T-helper 1 cell treated with Interleukin-12 subunit alpha and Interleukin-12 subunit beta and Interleukin-4 antibody, amounts not matched to agents 30 μg/mL and 1 μg/mL, for 36 hours (primary cell): ENCODE measurements at regions not wholly inside any gene's neighbourhood (a gene's known extent, or its start where the extent isn't known, plus 50 kb on each side); places are given as distances from the start of the nearest gene placed in this dataset.

Source experiments
- H3K27ac Mint-ChIP-seq: one replicate; pipeline ENCODE4 v1.8.0; 2021; ENCODE audit warnings: mild to moderate bottlenecking, mixed read lengths
- H3K27me3 Mint-ChIP-seq: one replicate; pipeline ENCODE4 v1.8.0; 2021; ENCODE audit warnings: low read depth, mixed read lengths
- H3K36me3 Mint-ChIP-seq: one replicate; pipeline ENCODE4 v1.8.0; 2021; ENCODE audit warnings: low read depth, mixed read lengths
- H3K4me1 Mint-ChIP-seq: one replicate; pipeline ENCODE4 v1.8.0; 2021; ENCODE audit warnings: low read depth, mixed read lengths
- H3K4me3 Mint-ChIP-seq: one replicate; pipeline ENCODE4 v1.8.0; 2021; ENCODE audit warnings: mild to moderate bottlenecking, moderate library complexity, mixed read lengths
- H3K9me3 Mint-ChIP-seq: one replicate; pipeline ENCODE4 v1.8.0; 2021; ENCODE audit warnings: mixed read lengths

DNA sequence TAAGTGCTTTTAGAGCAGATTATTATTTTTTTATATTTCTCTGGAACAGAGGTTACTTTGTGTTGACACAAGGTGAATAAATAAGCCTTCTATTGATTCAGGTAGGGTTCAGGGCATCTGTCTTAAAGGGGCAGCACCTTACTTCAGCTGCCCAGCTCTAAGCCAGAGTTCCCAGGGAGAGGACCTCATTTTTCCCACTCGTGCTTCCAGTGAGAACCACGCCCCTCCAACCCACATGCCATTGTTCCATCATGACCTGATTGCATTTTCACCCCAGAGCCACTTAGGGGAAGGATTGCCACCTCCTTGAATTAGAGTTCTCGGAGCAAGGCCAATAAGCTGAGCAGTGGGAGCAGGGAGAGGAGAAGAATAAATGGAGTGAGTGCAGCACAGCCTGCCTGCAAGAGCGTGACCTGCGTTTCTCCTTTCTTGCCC is 104.3 kb upstream of the FRY start:
- H3K4me1 Mint-ChIP-seq: peaks cover 27% of the 10 kb centered on the region
- H3K4me3 Mint-ChIP-seq: no peak overlapping the region
- H3K36me3 Mint-ChIP-seq: peaks cover 4% of the 10 kb centered on the region
- peaks cover 19% of the 10 kb centered on the region for H3K27me3 Mint-ChIP-seq
- no peaks in the 10 kb centered on the region for H3K9me3 Mint-ChIP-seq
- no peak overlapping the region for H3K27ac Mint-ChIP-seq

DNA sequence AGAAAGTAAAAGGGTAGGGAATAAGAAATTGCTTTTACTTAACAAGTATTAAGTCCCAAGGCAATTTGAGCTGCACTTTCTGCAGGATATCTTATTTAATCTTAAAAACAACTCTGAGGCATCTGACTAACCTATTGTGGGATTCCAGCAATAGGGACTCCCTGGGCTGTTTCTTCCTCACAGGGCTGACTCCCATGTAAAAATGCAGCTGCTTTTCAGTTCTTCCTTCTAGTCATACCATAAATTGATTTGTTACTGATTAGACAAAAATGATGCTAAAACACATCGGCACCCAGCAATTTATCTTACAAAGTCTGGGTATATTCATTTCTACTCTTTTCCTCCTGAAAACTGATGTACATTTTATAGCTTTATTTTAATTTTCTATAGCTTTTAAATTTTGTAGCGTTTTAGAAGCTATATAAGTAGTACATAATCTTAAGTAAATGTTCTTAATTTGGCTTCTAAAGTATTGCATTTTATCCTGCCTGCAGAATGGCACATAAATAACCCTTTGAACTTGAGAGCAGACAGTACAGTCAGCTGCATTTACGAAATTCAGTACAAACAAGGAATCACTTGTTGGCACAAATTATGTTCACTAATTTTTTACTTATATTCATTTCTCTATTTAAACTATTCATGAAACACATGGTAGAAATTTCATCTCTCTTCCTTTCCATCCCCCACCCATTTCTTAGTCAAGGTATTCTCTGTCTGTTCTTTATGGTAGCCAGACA is 102.4 kb upstream of the FRY start:
- no peak overlapping the region for H3K27ac Mint-ChIP-seq

DNA sequence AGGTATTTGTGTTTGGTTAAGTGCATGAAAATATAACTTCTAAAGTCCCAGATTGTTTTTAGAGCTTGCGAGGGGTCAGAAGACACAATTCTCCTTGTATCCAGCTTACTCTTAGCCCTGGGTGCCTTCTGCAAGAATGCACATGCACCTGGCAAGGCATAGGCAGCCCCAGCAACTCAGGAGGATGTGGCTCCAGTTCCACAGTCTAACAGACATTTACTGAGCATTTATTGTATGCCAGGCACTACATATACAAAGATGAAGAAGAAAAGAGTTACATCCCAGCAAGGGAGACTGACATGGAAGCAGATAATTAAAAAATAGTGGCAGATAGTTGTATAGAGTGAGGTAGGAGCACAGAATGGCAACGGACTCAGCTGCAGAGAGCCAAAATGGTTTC is 101.1 kb upstream of the FRY start:
- peaks cover 18% of the 10 kb centered on the region for H3K4me1 Mint-ChIP-seq
- H3K27ac Mint-ChIP-seq: no peak overlapping the region
- H3K9me3 Mint-ChIP-seq: no peaks in the 10 kb centered on the region
- H3K4me3 Mint-ChIP-seq: no peak overlapping the region
- H3K36me3 Mint-ChIP-seq: no peaks in the 10 kb centered on the region
- H3K27me3 Mint-ChIP-seq: peaks cover 2% of the 10 kb centered on the region

More for the DNA sequence above, 102.4 kb upstream of the FRY start:
- H3K9me3 Mint-ChIP-seq: no peaks in the 10 kb centered on the region
- no peaks in the 10 kb centered on the region for H3K36me3 Mint-ChIP-seq
- H3K4me3 Mint-ChIP-seq: no peak overlapping the region
- H3K4me1 Mint-ChIP-seq: peaks cover 18% of the 10 kb centered on the region
- H3K27me3 Mint-ChIP-seq: peaks cover 11% of the 10 kb centered on the region

DNA sequence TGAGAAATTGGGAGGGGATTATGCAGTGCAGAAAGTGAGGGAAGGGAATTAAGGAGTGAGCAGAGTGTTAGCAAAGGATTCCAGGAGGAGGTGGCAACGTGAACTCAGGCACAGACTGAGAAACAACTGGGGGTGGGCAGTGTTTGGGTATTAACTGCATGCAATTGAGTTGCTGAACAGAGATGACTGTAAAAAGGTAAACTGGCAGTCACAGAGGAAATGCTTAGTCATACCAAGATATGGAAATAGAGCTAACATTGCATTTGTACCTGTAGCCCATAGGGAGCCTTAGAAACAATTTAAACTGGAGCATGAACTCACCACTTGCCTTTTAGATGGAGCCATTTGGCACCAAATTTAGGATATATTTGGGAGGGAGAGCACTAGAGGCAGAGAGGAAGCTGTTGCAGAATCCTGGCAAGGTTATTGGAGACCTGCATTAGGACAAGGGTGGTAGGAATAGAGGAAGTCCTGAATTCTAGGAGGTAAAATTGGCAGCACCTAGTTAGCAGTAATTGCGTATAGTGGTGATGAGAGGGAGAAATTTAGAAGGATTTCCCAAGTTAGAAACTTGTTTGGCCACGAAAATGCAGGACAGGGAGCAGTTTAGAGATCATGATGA is 100.6 kb upstream of the FRY start:
- Mint-ChIP-seq H3K27me3 (peaks cover 5% of the 10 kb centered on the region), H3K27ac (no peak overlapping the region), H3K36me3 (no peaks in the 10 kb centered on the region), H3K4me3 (no peak overlapping the region), H3K4me1 (peaks cover 18% of the 10 kb centered on the region), H3K9me3 (no peaks in the 10 kb centered on the region)

DNA sequence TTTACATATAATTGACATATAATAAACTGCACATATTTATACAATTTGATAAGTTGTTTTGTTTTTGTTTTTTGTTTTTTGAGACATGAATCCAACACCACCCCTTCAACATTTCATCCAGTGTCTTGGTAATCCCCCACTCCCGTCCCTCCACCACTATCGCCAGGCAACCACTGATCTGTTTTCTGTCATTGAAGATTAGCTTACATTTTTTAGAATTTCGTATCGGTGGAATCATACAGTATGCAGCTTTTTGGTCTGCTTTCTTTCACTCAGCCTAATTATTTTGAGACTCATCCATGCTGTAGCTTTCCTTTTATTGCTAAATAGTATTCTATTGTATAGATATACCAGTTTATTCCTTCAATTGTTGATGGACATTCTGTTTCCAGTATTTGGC is 94.1 kb upstream of the FRY start:
- Mint-ChIP-seq H3K27me3 (peaks cover 39% of the 10 kb centered on the region), H3K4me3 (no peak overlapping the region), H3K4me1 (no peaks in the 10 kb centered on the region), H3K27ac (no peak overlapping the region), H3K9me3 (peaks cover 4% of the 10 kb centered on the region), H3K36me3 (peaks cover 2% of the 10 kb centered on the region)

DNA sequence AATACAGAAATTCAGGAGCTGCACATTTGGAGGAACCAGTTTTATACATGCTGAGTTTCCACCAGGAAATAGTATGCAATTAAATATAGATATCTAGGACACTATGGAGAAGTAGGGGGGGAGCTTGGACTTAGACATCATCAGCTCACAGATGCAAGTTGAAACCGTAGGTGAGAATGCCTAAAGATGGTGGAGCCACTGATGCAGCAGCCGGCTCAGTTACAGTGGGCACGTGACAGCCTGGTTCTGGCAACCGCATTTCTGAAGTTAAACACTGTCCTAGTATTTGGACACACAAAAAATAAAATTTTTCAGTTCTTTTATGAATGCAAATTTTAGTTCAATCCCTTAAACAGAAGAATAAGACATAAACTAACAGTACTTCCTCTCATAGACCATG is 91.5 kb upstream of the FRY start:
- Mint-ChIP-seq H3K4me3 (no peak overlapping the region), H3K27me3 (peaks cover 52% of the 10 kb centered on the region), H3K36me3 (peaks cover 2% of the 10 kb centered on the region), H3K9me3 (peaks cover 4% of the 10 kb centered on the region), H3K4me1 (peaks cover 2% of the 10 kb centered on the region), H3K27ac (no peak overlapping the region)

DNA sequence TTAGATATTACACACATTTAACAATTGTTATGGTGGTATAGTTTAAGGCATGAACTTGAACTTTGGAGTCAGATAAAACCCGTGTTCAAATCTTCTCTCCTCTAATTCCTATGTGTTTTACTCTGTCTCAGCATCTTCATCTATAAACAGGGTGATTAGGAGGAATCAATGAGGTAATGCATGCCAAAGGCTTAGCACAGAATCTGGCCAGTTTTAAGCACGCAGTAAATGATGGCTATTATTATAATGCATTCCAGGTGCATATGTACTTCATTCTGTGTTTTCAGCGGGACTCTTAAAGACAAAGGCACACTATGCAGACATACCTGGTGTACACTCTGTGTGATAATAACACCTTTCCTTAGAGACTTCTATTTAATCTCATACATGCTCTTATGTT is 88.0 kb upstream of the FRY start:
- Mint-ChIP-seq H3K9me3 (peaks cover 4% of the 10 kb centered on the region), H3K4me3 (no peak overlapping the region), H3K36me3 (peaks cover 3% of the 10 kb centered on the region), H3K27me3 (peaks cover 39% of the 10 kb centered on the region), H3K4me1 (peaks cover 2% of the 10 kb centered on the region), H3K27ac (no peak overlapping the region)

DNA sequence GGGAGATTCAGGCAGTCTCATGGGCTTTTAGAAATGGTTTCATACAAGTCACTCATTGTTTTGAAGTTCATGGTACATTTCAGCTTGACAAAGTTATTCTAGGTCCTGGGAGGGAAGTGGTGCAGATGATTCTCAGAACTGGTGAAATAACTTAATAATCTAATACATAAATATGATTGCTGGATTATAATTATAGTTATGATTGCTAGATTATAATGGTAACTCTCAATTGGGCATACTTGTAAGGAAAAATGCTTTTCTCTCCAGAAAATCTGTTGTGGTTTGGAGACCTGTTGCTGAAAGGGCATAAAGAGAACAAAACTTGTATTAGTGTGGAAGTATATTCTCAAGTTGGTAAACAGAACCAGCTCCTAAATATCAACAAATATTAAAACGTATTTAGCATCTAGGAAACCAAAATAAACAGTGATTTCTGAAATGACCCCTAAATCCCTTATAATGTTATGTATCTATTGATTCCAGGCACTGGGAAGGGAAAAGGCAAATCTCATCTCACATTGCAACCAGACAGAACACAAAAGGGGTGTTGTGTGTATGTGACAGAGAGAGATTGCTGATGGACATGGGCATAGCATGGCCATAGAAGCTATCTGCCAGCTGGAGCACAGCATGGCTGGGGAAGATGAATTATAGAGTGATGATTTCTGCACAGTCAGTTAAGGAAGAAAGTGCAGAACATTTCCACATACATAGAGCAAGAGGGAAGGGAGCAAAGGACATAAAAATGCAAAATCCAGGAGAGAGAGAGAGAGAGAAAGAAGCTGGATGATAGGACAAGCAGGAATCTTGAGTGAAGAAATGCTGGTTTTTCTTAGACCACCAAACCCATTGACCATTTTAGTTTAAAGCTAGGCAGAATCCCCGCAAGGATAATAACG is 87.1 kb upstream of the FRY start:
- Mint-ChIP-seq H3K4me3 (no peak overlapping the region), H3K27me3 (peaks cover 37% of the 10 kb centered on the region), H3K4me1 (peaks cover 2% of the 10 kb centered on the region), H3K27ac (no peak overlapping the region), H3K36me3 (peaks cover 3% of the 10 kb centered on the region), H3K9me3 (peaks cover 3% of the 10 kb centered on the region)

DNA sequence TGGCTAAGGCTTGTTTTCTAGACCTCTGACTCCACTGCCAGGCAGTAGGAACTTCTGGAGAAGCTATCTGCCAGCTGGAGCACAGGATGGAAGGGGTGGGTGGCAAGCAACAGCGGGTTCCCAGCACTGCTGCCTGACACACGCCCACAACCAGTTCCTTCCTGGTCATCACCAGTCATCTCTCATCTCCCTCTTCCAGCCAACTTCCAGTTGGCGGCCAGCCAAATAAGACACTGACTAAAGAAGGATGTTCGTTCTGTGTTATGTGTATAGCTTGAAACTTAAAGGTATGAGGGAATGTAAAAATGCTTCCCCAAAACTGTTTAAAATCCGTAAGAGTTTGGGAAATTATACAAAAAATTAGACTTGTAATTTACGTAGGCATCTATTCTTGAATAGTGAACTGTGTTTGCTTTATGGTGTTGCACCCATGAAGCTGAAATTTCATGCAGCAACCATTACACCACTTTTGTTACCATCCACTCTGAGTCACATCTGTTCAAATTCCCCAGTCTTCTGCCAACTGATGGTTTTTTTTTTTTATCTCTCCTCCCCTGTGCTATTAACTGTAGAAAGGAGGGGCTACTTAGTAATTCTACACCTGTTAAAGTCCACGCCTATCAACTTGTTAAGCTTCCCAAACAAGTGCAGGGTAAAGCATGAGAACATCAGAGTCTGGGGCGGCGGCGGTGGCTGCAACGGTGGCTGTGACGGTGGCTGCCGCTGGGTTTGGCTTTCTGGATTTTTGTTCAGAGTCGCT is 86.2 kb upstream of the FRY start:
- H3K9me3 Mint-ChIP-seq: no peaks in the 10 kb centered on the region
- no peak overlapping the region for H3K27ac Mint-ChIP-seq
- H3K36me3 Mint-ChIP-seq: peaks cover 3% of the 10 kb centered on the region
- H3K4me1 Mint-ChIP-seq: peaks cover 6% of the 10 kb centered on the region
- no peak overlapping the region for H3K4me3 Mint-ChIP-seq
- peaks cover 28% of the 10 kb centered on the region for H3K27me3 Mint-ChIP-seq

DNA sequence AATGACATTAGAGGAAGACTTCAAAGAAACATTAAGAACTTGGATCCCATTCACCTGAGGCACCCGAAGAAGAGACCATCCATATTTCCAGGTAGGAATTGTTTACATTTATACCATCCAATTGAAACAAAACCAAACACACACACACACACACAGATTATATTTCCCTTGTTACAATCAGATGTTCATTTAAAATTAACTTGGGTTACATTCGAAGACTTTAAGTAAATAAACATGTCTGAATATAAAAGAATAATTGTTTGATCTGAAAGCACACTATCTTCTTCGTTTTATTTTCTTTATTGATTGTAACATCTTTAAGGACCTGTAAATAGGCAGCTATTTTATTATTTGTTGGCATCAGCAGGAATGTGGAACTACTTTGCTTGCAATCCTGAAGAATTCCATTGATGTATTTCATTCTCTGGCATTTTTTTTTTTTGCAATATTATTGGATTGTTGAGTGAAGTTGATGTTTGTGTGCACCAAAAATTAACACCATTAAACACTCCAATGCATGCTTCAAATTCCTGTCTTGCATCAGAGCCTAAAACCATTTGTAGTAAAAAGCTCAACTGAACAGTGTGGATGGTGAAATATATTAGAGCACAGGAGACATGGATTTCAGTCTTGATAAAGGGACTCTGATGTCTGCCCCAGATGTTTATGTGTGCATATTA is 85.3 kb upstream of the FRY start:
- peaks cover 23% of the 10 kb centered on the region for H3K27me3 Mint-ChIP-seq
- H3K4me3 Mint-ChIP-seq: no peak overlapping the region

DNA sequence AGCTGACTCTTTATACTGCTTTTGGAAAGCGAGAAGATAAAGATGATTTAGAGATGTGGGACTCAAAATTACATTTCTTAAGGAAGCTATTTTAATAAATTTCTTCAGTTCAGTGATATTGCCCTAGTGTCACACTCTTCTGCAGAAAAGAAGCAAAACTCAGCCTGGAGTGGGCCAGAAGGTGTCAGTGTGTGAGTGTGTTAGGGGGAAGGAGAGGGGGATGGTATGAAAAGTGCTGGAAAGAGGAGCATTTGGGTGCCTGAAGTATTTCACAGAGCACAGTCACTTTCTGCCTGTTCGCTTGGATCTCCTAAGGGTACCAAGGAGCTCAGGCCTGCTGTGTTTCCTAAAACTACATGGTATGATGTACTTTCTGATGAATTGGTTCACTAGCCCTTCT is 84.5 kb upstream of the FRY start:
- H3K4me3 Mint-ChIP-seq: no peak overlapping the region
- H3K36me3 Mint-ChIP-seq: peaks cover 3% of the 10 kb centered on the region
- no peak overlapping the region for H3K27ac Mint-ChIP-seq
- H3K9me3 Mint-ChIP-seq: no peaks in the 10 kb centered on the region
- H3K4me1 Mint-ChIP-seq: peaks cover 17% of the 10 kb centered on the region
- H3K27me3 Mint-ChIP-seq: peaks cover 15% of the 10 kb centered on the region

More for the DNA sequence above, 85.3 kb upstream of the FRY start:
- Mint-ChIP-seq H3K36me3 (peaks cover 3% of the 10 kb centered on the region), H3K4me1 (peaks cover 13% of the 10 kb centered on the region), H3K27ac (no peak overlapping the region), H3K9me3 (no peaks in the 10 kb centered on the region)

DNA sequence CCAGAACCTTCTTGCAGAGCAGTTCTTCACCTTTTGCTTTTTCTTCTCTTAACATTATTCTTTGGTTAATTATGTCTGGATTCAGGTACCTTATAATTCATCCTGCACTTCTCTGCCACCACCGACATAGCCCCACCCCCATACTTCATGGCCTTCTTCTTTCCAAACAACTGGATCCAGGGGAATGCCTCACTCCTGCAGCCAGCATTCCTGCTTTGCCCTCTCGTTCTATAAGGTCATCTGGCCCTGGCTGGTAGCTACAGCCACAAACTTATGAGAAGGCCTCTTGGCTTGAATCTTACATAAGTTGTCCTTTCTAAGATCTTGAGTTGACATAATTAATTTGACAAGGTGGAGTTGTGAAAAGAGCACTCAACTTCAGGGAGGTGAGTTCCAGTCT is 84.1 kb upstream of the FRY start:
- Mint-ChIP-seq H3K4me3 (no peak overlapping the region), H3K27ac (no peak overlapping the region), H3K4me1 (peaks cover 18% of the 10 kb centered on the region), H3K27me3 (peaks cover 15% of the 10 kb centered on the region), H3K9me3 (no peaks in the 10 kb centered on the region), H3K36me3 (peaks cover 3% of the 10 kb centered on the region)

DNA sequence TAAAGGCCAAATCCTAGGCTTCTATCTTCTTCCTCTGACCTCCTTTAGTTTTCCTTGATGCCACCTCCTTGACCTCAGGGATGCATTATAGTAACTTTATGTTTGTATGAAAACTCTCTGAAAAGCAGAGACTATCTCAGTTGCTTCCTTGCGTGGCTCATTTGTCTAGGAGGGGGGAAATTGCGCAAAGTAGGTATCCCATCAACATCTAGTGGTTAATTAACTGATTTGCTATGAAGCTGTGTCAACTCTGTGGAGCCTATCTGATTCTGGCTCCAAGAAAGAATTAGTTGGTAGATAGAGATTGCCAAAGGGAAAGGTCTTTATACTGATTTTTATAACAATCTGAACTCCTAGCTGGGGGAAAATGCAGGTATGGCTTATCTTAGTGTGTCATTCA is 82.1 kb upstream of the FRY start:
- Mint-ChIP-seq H3K36me3 (peaks cover 3% of the 10 kb centered on the region), H3K27ac (no peak overlapping the region), H3K4me1 (peaks cover 18% of the 10 kb centered on the region), H3K4me3 (no peak overlapping the region), H3K27me3 (peaks cover 8% of the 10 kb centered on the region), H3K9me3 (no peaks in the 10 kb centered on the region)
